SIG-M5 treated with dmso at 0.1 percent for 504 hours (cell line): ENCODE measurements at regions not wholly inside any gene's neighbourhood (a gene's known extent, or its start where the extent isn't known, plus 50 kb on each side); places are given as distances from the start of the nearest gene placed in this dataset.

ENCODE experiments used
- DNase-seq: peaks from one replicate; lab custom pipeline; 2025; ENCODE audit not compliant: unreplicated experiment; lab: John Stamatoyannopoulos, UW

GRCh38 chr5:74167930-74168315 is 472.6 kb downstream of the ENC1 start:
- no peak for DNase-seq

- no peak for DNase-seq
Measured at GRCh38 chr5:74167206-74167929, 473.2 kb downstream of the ENC1 start.

- DNase-seq: no peak
Measured at GRCh38 chr5:74166064-74166463, 474.5 kb downstream of the ENC1 start.

GRCh38 chr5:74164725-74165235 is 475.7 kb downstream of the ENC1 start:
- DNase-seq: no peak

- DNase-seq: no peak
Measured at GRCh38 chr5:74162524-74162923, 478.0 kb downstream of the ENC1 start.

- no peak for DNase-seq
Measured at GRCh38 chr5:74161170-74161569, 479.4 kb downstream of the ENC1 start.

- DNase-seq: no peak
Measured at GRCh38 chr5:74156728-74157383, 483.7 kb downstream of the ENC1 start.

GRCh38 chr5:74155501-74155900 is 485.0 kb downstream of the ENC1 start:
- no peak for DNase-seq

GRCh38 chr5:74154526-74154925 is 486.0 kb downstream of the ENC1 start:
- DNase-seq: no peak

- DNase-seq: no peak
Measured at GRCh38 chr5:74153255-74153790, 487.2 kb downstream of the ENC1 start.

- no peak for DNase-seq
Measured at GRCh38 chr5:74152625-74153254, 487.8 kb downstream of the ENC1 start.

- no peak for DNase-seq
Measured at GRCh38 chr5:74152136-74152535, 488.4 kb downstream of the ENC1 start.

GRCh38 chr5:74149395-74149794 is 491.1 kb downstream of the ENC1 start:
- no peak for DNase-seq

GRCh38 chr5:74148321-74148720 is 492.2 kb downstream of the ENC1 start:
- no peak for DNase-seq

GRCh38 chr5:74146796-74147195 is 493.7 kb downstream of the ENC1 start:
- DNase-seq: no peak

- no peak for DNase-seq
Measured at GRCh38 chr5:74145951-74146350, 494.6 kb downstream of the ENC1 start.

GRCh38 chr5:74143721-74144330 is 496.7 kb downstream of the ENC1 start:
- DNase-seq: no peak

GRCh38 chr5:74143151-74143550 is 497.4 kb downstream of the ENC1 start:
- no peak for DNase-seq

- DNase-seq: no peak
Measured at GRCh38 chr5:74141053-74141452, 499.5 kb downstream of the ENC1 start.

- DNase-seq: no peak
Measured at GRCh38 chr5:74140409-74140808, 500.1 kb downstream of the ENC1 start.

GRCh38 chr5:74139589-74139988 is 500.9 kb downstream of the ENC1 start:
- DNase-seq: no peak
